SK-N-MC (cell line): ENCODE measurements at regions not wholly inside any gene's neighbourhood (a gene's known extent, or its start where the extent isn't known, plus 50 kb on each side); places are given as distances from the start of the nearest gene placed in this dataset.

ENCODE experiments used
- EZH2 ChIP-seq: fragments of 200-600 bp; sonication (generic); IDR thresholded peaks from one replicate; pipeline ENCODE4 v1.6.1; 2017; ENCODE audit warnings: antibody characterized with exemption
- FOXP2 ChIP-seq: optimal IDR thresholded peaks from 2 replicates; pipeline ENCODE3; 2011; ENCODE audit warnings: mild to moderate bottlenecking, moderate library complexity; ENCODE audit not compliant: insufficient read depth; ENCODE audit errors: extremely low read length, control extremely low read depth
- POLR2AphosphoS5 ChIP-seq: IDR thresholded peaks from 2 replicates; pipeline ENCODE4 v1.6.1; 2012; ENCODE audit warnings: mild to moderate bottlenecking, low read depth, low read length, borderline replicate concordance

DNA sequence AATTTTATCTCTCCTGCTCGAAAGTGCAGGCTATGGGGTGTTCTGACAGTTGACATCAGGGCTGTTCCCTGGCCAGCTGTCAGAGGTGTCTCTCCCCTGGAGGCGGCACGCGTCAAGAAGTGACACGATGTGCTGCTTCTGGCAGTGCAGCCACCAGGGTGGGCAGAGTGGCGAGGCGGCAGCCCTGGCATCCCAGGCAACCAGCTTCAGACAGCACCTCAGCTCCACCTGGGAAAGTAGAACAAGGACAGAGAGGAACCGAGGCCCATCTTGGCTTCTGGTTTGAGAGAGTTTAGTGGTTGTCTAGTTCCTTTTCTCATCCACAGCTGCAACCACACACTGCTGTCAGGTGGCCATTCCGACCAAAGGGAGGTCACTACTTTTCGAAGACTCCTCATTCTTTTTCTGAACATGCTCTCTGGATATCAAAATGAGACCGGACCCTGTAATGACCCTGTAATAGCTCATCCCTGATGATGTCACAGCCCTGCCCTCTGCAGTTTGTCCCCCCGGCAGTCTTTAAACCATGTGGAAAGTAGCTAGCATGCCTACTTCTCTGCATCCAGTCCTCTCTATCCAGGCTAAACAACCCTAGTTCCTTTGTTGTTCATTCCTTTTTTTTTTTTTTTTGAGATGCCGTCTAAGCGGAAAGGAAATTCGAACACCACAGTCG, 381.0 kb upstream of the NRP1 start:
- TF ChIP-seq EZH2 (no peak), POLR2AphosphoS5 (no peak), FOXP2 (no peak)
